Mesendoderm (in vitro differentiated cells): ENCODE measurements at regions not wholly inside any gene's neighbourhood (a gene's known extent, or its start where the extent isn't known, plus 50 kb on each side); places are given as distances from the start of the nearest gene placed in this dataset.

Source experiments
- DNase-seq: peaks from one replicate; pipeline ENCODE4 v3.0.0; 2013
- H2AK5ac ChIP-seq: 2 replicates; pipeline ENCODE4 v1.6.1; 2013; ENCODE audit warnings: low read length, inconsistent platforms
- H2BK120ac ChIP-seq: 2 replicates; pipeline ENCODE4 v1.6.1; 2013; ENCODE audit warnings: low read depth, mild to moderate bottlenecking, low read length, moderate library complexity, mixed read lengths
- H2BK15ac ChIP-seq: replicated peaks from 2 replicates; pipeline ENCODE4 v1.6.1; 2013; ENCODE audit warnings: low read depth, mild to moderate bottlenecking, moderate library complexity
- H2BK5ac ChIP-seq: 2 replicates; pipeline ENCODE4 v1.6.1; 2013; ENCODE audit warnings: low read length, inconsistent platforms
- H3K18ac ChIP-seq: 2 replicates; pipeline ENCODE4 v1.6.1; 2013; ENCODE audit warnings: mild to moderate bottlenecking, low read length, mixed read lengths
- H3K23ac ChIP-seq: one replicate; pipeline ENCODE4 v1.6.1; 2013; ENCODE audit warnings: low read length
- H3K27ac ChIP-seq: 2 replicates; pipeline ENCODE4 v1.5.1; 2013; ENCODE audit warnings: low read depth, mild to moderate bottlenecking, inconsistent platforms, low read length, moderate library complexity
- H3K27me3 ChIP-seq: 2 replicates; pipeline ENCODE4 v1.6.1; 2013; ENCODE audit warnings: low read length, control low read depth, mild to moderate bottlenecking, inconsistent platforms; ENCODE audit not compliant: insufficient read depth, poor library complexity
- H3K36me3 ChIP-seq: 2 replicates; pipeline ENCODE4 v1.6.1; 2013; ENCODE audit warnings: low read length, inconsistent platforms; ENCODE audit not compliant: control insufficient read depth, insufficient read depth
- H3K4ac ChIP-seq: one replicate; pipeline ENCODE4 v1.6.1; 2013; ENCODE audit warnings: low read depth, mild to moderate bottlenecking, low read length, moderate library complexity
- H3K4me1 ChIP-seq: 2 replicates; pipeline ENCODE4 v1.6.1; 2013; ENCODE audit warnings: low read depth, low read length, inconsistent platforms; ENCODE audit not compliant: control insufficient read depth
- H3K4me2 ChIP-seq: 2 replicates; pipeline ENCODE4 v1.6.1; 2013; ENCODE audit warnings: low read length
- H3K4me3 ChIP-seq: 2 replicates; pipeline ENCODE4 v1.5.1; 2013; ENCODE audit warnings: mild to moderate bottlenecking, low read length
- H3K56ac ChIP-seq: one replicate; pipeline ENCODE4 v1.6.1; 2013; ENCODE audit warnings: low read length
- H3K79me1 ChIP-seq: 2 replicates; pipeline ENCODE4 v1.6.1; 2013; ENCODE audit warnings: low read length, inconsistent platforms
- H3K79me2 ChIP-seq: 2 replicates; pipeline ENCODE4 v1.6.1; 2013; ENCODE audit warnings: mild to moderate bottlenecking, low read length; ENCODE audit not compliant: control insufficient read depth, insufficient read depth
- H3K9ac ChIP-seq: 2 replicates; pipeline ENCODE4 v1.6.1; 2013; ENCODE audit warnings: low read length, inconsistent platforms
- H4K5ac ChIP-seq: one replicate; pipeline ENCODE4 v1.6.1; 2013; ENCODE audit warnings: low read length
- H4K8ac ChIP-seq: one replicate; pipeline ENCODE4 v1.6.1; 2013; ENCODE audit warnings: low read depth, mild to moderate bottlenecking, control low read depth, low read length, moderate library complexity
- WGBS: extraction: QIAGEN DNeasy Blood & Tissue Kit; methylation state at CpG from one replicate; pipeline ENCODE4 v1.1.7; 2013; ENCODE audit warnings: low lambda C conversion rate, missing lambda C conversion rate; ENCODE audit not compliant: insufficient coverage; ENCODE audit errors: extremely low coverage; 5-methylcytosine and 5-hydroxymethylcytosine counted together

GRCh38 chr5:115469904-115470516 is 74.6 kb downstream of the FEM1C start:
- no peak overlapping the region for H2BK15ac ChIP-seq
- no peak overlapping the region for H3K4me3 ChIP-seq
- no peak overlapping the region for H3K18ac ChIP-seq
- no peak overlapping the region for H4K5ac ChIP-seq
- H2BK5ac ChIP-seq = no peak overlapping the region
- H3K36me3 ChIP-seq = no peaks in the 10 kb centered on the region
- H3K56ac ChIP-seq = no peak overlapping the region
- WGBS = no CpG with 5 or more reads among the region's 8 CpGs
- no peak overlapping the region for H3K27ac ChIP-seq
- no peaks in the 10 kb centered on the region for H3K79me1 ChIP-seq
- no peak overlapping the region for H2BK120ac ChIP-seq
- H3K4me2 ChIP-seq = no peak overlapping the region
- no peaks in the 10 kb centered on the region for H3K27me3 ChIP-seq
- H3K4ac ChIP-seq = no peak overlapping the region
- no peak overlapping the region for H4K8ac ChIP-seq
- H3K9ac ChIP-seq = no peak overlapping the region
- DNase-seq = no peak
- no peaks in the 10 kb centered on the region for H3K4me1 ChIP-seq
- no peak overlapping the region for H2AK5ac ChIP-seq
- no peaks in the 10 kb centered on the region for H3K79me2 ChIP-seq
- no peak overlapping the region for H3K23ac ChIP-seq

GRCh38 chr5:115467628-115468027 is 76.9 kb downstream of the FEM1C start:
- Histone ChIP-seq H3K79me1 (no peaks in the 10 kb centered on the region), H3K79me2 (no peaks in the 10 kb centered on the region), H2BK5ac (no peak overlapping the region), H3K4ac (no peak overlapping the region), H3K4me3 (no peak overlapping the region), H3K36me3 (no peaks in the 10 kb centered on the region), H2AK5ac (no peak overlapping the region), H3K27me3 (no peaks in the 10 kb centered on the region), H3K27ac (no peak overlapping the region), H4K5ac (no peak overlapping the region), H4K8ac (no peak overlapping the region), H3K18ac (no peak overlapping the region), H3K9ac (no peak overlapping the region), H3K4me1 (no peaks in the 10 kb centered on the region), H3K23ac (no peak overlapping the region), H3K56ac (no peak overlapping the region), H2BK120ac (no peak overlapping the region), H2BK15ac (no peak overlapping the region), H3K4me2 (no peak overlapping the region)
- DNase-seq = no peak

DNA sequence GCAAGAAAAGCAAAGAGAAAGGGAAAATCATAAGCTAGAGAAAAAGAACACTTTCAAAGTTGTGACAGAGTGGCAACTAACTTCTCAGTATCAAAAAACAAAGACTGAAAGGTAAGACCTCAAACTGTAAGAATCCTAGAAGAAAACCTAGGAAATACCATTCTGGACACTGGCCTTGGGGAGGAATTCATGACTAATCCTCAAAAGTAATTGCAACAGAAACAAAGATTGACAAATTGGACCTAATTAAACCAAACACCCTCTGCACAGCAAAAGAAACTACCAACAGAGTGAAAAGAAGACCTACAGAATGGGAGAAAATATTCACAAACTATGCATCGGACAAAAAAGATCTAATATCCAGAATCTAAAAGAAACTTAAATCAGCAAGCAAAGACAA is 79.1 kb downstream of the FEM1C start:
- DNase-seq = no peak
- no CpG with 5 or more reads among the region's 1 CpG for WGBS
- no peak overlapping the region for H3K4ac ChIP-seq

GRCh38 chr5:115463983-115464382 is 80.6 kb downstream of the FEM1C start:
- H4K8ac ChIP-seq = no peak overlapping the region
- DNase-seq = no peak
- no CpG with 5 or more reads among the region's 1 CpG for WGBS
- no peak overlapping the region for H3K4me3 ChIP-seq
- H3K27me3 ChIP-seq = no peaks in the 10 kb centered on the region
- H4K5ac ChIP-seq = no peak overlapping the region
- no peak overlapping the region for H3K9ac ChIP-seq
- H3K23ac ChIP-seq = no peak overlapping the region
- no peak overlapping the region for H2BK120ac ChIP-seq
- no peak overlapping the region for H3K56ac ChIP-seq
- no peaks in the 10 kb centered on the region for H3K4me1 ChIP-seq
- H3K27ac ChIP-seq = no peak overlapping the region
- no peaks in the 10 kb centered on the region for H3K79me1 ChIP-seq
- H2BK5ac ChIP-seq = no peak overlapping the region
- no peak overlapping the region for H3K18ac ChIP-seq
- H2BK15ac ChIP-seq = no peak overlapping the region
- H3K36me3 ChIP-seq = no peaks in the 10 kb centered on the region
- no peak overlapping the region for H3K4me2 ChIP-seq
- no peaks in the 10 kb centered on the region for H3K79me2 ChIP-seq
- H2AK5ac ChIP-seq = no peak overlapping the region
- H3K4ac ChIP-seq = no peak overlapping the region

More for the DNA sequence above, 79.1 kb downstream of the FEM1C start:
- Histone ChIP-seq H3K4me1 (no peaks in the 10 kb centered on the region), H4K5ac (no peak overlapping the region), H2AK5ac (no peak overlapping the region), H3K4me2 (no peak overlapping the region), H3K79me1 (no peaks in the 10 kb centered on the region), H3K79me2 (no peaks in the 10 kb centered on the region), H3K27me3 (no peaks in the 10 kb centered on the region), H3K23ac (no peak overlapping the region), H3K56ac (no peak overlapping the region), H4K8ac (no peak overlapping the region), H3K18ac (no peak overlapping the region), H3K4me3 (no peak overlapping the region), H2BK120ac (no peak overlapping the region), H3K27ac (no peak overlapping the region), H3K36me3 (no peaks in the 10 kb centered on the region), H3K9ac (no peak overlapping the region), H2BK5ac (no peak overlapping the region), H2BK15ac (no peak overlapping the region)

DNA sequence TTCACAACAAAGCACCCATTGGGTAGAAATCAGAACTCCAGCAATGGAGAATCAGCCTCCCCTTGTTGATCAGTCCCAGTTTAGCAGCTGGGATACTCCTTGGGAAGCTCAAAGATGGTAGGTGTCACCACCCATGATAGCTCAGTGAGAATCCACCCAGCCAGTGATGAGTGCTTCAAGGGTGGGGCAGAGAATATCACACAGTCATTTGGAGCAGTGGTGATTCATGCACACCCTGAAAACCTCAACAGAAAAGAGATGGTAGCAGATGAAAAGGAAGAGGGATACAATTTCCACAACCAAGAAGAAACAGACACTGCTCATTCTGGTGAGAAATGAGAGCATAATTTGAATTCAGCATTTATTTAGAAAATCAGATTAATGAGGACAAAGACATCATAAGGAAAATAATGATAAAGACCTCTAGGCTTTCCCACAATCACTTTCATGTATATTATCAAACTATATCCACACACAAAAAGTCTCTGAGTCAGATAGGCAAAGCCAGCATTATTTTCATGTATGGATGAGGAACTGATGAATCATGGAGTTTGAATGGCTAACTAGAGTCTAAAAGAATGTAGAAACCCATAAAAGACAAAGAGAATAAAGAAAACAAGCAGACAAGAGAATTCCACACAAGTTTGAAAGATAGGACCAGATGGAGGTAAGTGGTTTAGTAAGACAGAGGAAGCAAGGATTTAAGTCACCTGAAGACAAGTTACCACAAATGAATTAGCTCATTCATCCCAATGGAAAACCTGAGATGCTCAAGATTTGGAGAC is 82.9 kb downstream of the FEM1C start:
- Histone ChIP-seq H4K8ac (no peak overlapping the region), H3K4me2 (no peak overlapping the region), H3K4ac (no peak overlapping the region), H3K23ac (no peak overlapping the region), H3K79me1 (no peaks in the 10 kb centered on the region), H2BK15ac (no peak overlapping the region), H2AK5ac (no peak overlapping the region), H3K18ac (no peak overlapping the region), H3K4me1 (no peaks in the 10 kb centered on the region), H3K4me3 (no peak overlapping the region), H3K9ac (no peak overlapping the region), H2BK5ac (no peak overlapping the region), H3K27ac (no peak overlapping the region), H2BK120ac (no peak overlapping the region), H3K56ac (no peak overlapping the region), H3K79me2 (no peaks in the 10 kb centered on the region), H4K5ac (no peak overlapping the region), H3K36me3 (no peaks in the 10 kb centered on the region), H3K27me3 (no peaks in the 10 kb centered on the region)
- no peak for DNase-seq

DNA sequence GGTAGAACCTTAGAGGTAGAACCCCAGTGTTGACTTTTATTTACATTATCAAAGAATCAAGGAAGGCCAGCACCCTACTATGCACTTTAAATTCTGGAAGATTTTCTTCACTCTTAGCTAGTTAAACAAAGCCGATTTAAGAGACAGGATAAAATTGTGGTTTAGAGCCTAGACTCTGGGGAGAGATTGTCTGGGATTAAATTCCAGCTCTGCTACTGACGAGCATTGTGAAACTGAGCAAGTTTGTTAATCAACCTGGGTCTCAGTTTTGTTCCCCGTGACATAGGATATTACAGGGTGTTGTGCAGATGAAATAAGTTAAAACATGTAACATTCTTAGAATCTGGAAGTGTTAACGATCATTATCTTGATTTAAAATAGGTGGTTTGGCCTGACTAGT is 83.5 kb downstream of the FEM1C start:
- DNase-seq = no peak
- H3K27ac ChIP-seq = no peak overlapping the region

More for the DNA sequence above, 83.5 kb downstream of the FEM1C start:
- no peak overlapping the region for H3K4me2 ChIP-seq
- H4K8ac ChIP-seq = no peak overlapping the region
- no peaks in the 10 kb centered on the region for H3K27me3 ChIP-seq
- H3K79me1 ChIP-seq = no peaks in the 10 kb centered on the region
- no peak overlapping the region for H3K4me3 ChIP-seq
- no peaks in the 10 kb centered on the region for H3K36me3 ChIP-seq
- WGBS = no CpG with 5 or more reads among the region's 4 CpGs
- no peak overlapping the region for H2AK5ac ChIP-seq
- no peak overlapping the region for H3K9ac ChIP-seq
- no peak overlapping the region for H3K18ac ChIP-seq
- H3K79me2 ChIP-seq = no peaks in the 10 kb centered on the region
- no peak overlapping the region for H4K5ac ChIP-seq
- H2BK120ac ChIP-seq = no peak overlapping the region
- H3K4me1 ChIP-seq = no peaks in the 10 kb centered on the region
- H2BK15ac ChIP-seq = no peak overlapping the region
- no peak overlapping the region for H3K56ac ChIP-seq
- no peak overlapping the region for H3K4ac ChIP-seq
- no peak overlapping the region for H2BK5ac ChIP-seq
- no peak overlapping the region for H3K23ac ChIP-seq
